NK-92 treated with Interleukin-12 subunit alpha and Interleukin-12 subunit beta, amount 100 ng/mL, for 24 hours (cell line): ENCODE measurements at regions not wholly inside any gene's neighbourhood (a gene's known extent, or its start where the extent isn't known, plus 50 kb on each side); places are given as distances from the start of the nearest gene placed in this dataset.
"Not testable (repeated sequence)": the region's sequence is repeated elsewhere in the genome, so short reads cannot be mapped to it uniquely, and the experiment has no call there.

Experiments used
- DNase-seq: peaks from one replicate; lab custom pipeline; 2025; lab: John Stamatoyannopoulos, UW

DNA sequence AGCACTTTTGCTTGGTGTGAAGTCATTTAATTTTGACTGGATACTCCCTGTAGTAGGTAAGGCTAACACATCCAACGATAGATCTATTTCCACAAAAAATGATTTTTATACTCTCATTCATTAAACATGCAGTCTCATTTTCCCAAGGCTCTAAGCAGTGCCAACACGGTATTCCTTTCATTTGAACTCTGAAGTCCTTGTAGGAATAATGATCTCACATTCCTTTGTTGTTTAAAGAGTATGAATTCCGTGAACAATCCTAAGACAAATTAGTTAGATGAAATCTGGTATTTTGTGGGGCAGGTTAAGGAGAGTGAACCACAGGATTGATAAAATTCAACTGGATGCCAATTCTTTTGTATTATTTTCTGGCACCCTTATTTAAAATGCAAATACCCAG lies 66.6 kb downstream of the LACC1 start:
- no peak for DNase-seq

DNA sequence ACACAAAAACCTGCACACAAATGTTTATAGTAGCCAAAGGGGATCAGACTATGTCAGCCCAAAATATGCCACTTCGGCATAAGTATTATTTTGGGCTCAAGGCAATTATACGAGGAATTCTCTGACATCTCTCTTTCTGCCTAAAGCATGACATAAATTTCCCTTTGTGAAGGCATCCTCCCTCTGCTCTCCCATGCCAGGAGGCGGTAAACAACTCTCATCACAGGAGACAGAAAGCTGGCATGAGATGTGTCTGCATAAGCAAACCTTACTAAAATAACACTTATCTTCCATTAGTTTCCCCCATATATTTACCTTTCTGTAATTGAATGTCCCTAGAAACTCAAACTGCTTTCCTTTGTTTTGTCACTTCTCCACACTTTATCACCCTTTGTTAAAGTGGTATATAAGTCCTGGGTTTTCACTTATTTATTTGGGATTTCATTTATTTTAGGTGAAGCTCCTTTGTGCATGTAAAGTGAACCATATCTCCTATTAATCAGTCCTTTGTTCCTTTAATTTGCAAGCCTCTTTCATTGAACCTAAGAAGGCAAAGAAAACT lies 68.3 kb downstream of the LACC1 start:
- DNase-seq: no peak

DNA sequence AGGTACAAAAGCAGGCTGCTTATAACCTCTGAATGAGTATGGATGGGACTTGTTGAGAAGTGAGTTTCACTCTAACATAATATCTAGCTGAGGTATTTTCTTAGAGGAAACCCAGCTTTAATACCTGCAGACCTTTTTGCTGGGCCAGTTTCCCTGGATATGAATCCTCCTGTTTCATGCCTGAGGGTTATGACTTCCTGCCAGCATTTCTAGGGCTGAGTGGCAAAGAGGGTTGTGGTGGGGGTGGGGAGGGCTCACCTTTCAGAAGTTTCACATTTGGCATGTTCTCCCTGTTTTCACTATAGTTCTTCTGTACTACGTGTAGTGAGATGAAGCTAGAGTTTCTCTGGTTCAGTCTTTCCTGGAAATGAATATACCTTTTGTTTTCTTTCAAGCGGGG lies 73.7 kb downstream of the LACC1 start:
- DNase-seq: no peak

DNA sequence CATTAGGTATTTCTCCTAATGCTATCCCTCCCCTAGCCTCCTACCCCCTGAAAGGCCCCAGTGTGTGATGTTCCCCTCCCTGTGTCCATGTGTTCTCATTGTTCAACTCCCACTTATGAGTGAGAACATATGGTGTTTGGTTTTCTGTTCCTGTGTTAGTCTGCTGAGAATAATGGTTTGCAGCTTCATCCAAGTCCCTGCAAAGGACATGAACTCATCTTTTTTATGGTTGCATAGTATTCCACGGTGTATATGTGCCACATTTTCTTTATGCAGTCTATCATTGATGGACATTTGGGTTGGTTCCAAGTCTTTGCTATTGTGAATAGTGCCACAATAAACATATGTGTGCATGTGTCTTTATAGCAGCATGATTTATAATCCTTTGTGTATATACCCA lies 77.3 kb downstream of the LACC1 start:
- not testable (repeated sequence) for DNase-seq

DNA sequence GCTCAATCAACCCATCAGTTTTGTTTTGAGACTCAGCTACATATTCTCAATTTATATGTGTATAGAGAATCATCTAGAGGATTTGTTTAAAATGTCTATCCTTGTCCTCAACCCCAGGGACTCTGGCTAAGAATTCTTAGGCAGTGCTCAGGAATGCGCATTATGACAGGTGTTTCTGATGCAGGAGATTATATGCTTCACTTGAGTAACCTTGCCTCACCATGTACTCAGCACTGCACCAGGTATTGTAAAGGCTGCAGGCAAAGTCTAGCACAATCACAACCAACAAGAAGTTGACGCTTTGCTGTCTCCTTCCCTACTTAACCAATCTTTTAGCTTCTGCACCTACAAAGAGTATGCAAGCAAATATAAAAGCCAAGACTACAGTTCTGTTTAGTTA lies 79.6 kb downstream of the LACC1 start:
- no peak for DNase-seq

DNA sequence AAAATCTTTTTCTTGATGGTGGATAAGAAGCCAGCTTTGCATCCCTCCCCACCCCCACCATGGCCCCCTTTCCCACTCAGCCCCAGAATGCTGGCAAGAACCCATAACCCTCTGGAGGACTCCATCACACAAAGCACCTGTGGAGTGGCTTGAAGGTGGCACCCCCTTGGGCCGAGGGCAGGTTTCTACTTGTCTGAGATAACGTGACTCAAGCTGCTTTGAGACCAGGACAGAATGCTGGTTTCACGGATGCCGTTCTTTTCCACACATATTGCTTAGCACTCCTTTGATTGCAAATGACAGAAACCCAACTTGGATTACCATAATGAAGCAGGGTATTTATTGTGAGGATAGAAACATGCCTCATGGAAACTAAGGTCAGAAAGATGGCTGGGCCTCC lies 82.2 kb downstream of the LACC1 start:
- DNase-seq: no peak

DNA sequence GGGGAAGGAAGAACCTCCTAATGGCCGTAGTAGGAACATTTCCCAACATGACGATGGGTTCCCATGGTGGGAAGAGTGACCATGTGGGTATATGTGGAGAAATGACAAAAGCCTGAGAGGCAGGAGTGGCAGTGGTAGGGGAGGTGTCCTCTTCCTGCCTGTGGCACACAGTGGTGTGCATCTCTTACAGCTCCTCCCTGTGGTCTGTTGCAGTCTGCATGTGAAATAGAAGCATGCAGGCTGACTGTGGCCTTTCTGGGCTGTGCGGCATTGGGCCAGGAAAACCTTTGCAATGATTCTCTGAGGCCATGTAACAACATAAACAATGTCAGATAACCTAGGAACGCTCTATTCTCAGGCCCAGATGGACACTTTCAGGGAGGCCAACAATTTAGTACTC lies 84.0 kb downstream of the LACC1 start:
- no peak for DNase-seq

DNA sequence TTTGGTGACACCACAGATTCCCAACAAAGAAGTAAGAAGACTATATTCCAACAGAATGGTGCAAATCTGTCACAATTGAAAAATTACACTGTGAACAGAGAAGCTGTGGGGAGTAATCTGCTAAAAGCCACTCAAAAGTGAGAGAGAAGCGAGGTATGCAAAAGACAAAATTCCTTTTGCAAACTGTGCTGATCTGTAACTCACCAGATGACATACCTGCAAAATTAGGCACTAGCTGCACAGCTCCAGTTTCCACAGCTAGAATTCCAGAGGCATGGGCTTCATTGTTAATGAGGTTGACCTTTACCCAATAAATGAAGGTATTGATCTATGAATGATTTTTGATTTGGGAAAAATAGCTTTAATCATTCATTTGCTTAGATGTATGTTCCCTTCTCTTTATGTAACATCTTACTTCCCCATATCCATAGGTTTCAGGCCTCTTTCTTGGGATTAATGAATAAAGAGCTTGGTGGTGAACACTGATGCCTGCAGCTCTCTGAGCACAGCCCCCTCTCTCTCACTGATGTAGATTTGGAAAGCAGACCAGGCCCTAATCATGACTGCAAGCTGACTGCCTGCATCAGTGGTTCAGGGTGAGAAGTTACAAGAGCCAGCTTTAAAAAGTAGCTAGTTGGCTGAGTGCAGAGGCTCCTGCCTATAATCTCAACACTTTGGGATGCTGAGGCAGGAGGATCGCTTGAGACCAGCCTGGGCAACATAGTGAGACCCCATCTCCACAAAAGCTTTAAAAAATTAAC lies 85.2 kb downstream of the LACC1 start:
- no peak for DNase-seq

DNA sequence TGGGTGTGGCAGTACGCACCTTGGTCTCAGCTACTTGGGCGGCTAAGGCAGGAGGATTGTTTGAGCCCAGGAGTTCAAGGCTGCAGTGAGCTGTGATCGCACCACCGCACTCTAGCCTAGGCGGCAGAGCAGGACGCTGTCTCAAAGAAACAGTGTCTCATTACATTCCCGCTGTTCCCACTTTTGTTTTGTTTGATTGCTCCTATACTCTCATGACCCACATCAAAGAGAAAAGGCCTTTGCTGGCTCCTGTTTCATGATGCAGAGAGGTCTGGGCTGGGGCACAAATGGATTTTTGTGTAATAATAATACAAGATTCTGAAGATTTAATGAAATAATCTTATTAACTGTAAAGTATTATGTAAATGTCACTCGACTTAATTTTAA lies 85.7 kb downstream of the LACC1 start:
- DNase-seq: no peak

DNA sequence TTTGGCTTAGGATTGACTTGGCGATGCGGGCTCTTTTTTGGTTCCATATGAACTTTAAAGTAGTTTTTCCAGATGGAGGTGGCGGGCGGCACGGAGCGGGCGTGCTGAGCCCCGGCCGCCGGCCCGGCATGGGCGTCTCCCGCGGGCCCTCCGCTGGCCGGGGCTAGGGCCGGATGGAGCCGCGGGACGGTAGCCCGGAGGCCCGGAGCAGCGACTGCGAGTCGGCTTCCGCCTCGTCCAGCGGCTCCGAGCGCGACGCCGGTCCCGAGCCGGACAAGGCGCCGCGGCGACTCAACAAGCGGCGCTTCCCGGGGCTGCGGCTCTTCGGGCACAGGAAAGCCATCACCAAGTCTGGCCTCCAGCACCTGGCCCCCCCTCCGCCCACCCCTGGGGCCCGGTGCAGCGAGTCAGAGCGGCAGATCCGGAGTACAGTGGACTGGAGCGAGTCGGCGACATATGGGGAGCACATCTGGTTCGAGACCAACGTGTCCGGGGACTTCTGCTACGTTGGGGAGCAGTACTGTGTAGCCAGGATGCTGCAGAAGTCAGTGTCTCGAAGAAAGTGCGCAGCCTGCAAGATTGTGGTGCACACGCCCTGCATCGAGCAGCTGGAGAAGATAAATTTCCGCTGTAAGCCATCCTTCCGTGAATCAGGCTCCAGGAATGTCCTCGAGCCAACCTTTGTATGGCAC lies 88.7 kb downstream of the LACC1 start:
- DNase-seq: not testable (repeated sequence)

DNA sequence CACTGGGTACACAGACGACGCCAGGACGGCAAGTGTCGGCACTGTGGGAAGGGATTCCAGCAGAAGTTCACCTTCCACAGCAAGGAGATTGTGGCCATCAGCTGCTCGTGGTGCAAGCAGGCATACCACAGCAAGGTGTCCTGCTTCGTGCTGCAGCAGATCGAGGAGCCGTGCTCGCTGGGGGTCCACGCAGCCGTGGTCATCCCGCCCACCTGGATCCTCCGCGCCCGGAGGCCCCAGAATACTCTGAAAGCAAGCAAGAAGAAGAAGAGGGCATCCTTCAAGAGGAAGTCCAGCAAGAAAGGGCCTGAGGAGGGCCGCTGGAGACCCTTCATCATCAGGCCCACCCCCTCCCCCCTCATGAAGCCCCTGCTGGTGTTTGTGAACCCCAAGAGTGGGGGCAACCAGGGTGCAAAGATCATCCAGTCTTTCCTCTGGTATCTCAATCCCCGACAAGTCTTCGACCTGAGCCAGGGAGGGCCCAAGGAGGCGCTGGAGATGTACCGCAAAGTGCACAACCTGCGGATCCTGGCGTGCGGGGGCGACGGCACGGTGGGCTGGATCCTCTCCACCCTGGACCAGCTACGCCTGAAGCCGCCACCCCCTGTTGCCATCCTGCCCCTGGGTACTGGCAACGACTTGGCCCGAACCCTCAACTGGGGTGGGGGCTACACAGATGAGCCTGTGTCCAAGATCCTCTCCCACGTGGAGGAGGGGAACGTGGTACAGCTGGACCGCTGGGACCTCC lies 89.4 kb downstream of the LACC1 start:
- not testable (repeated sequence) for DNase-seq

DNA sequence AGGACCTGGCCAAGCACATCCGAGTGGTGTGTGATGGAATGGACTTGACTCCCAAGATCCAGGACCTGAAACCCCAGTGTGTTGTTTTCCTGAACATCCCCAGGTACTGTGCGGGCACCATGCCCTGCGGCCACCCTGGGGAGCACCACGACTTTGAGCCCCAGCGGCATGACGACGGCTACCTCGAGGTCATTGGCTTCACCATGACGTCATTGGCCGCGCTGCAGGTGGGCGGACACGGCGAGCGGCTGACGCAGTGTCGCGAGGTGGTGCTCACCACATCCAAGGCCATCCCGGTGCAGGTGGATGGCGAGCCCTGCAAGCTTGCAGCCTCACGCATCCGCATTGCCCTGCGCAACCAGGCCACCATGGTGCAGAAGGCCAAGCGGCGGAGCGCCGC lies 90.2 kb downstream of the LACC1 start:
- DNase-seq: not testable (repeated sequence)

DNA sequence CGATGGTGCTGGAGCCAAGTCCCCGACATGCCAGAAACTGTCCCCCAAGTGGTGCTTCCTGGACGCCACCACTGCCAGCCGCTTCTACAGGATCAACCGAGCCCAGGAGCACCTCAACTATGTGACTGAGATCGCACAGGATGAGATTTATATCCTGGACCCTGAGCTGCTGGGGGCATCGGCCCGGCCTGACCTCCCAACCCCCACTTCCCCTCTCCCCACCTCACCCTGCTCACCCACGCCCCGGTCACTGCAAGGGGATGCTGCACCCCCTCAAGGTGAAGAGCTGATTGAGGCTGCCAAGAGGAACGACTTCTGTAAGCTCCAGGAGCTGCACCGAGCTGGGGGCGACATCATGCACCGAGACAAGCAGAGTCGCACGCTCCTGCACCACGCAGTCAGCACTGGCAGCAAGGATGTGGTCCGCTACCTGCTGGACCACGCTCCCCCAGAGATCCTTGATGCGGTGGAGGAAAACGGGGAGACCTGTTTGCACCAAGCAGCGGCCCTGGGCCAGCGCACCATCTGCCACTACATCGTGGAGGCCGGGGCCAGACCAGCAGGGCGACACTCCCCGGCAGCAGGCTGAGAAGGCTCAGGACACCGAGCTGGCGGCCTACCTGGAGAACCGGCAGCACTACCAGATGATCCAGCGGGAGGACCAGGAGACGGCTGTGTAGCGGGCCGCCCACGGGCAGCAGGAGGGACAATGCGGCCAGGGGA lies 91.0 kb downstream of the LACC1 start:
- not testable (repeated sequence) for DNase-seq

DNA sequence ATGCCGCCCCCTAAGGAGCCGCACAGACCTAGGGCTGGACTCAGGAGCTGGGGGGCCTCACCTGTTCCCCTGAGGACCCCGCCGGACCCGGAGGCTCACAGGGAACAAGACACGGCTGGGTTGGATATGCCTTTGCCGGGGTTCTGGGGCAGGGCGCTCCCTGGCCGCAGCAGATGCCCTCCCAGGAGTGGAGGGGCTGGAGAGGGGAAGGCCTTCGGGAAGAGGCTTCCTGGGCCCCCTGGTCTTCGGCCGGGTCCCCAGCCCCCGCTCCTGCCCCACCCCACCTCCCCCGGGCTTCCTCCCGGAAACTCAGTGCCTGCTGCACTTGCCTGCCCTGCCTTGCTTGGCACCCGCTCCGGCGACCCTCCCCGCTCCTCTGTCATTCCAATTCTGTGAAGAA lies 91.6 kb downstream of the LACC1 start:
- DNase-seq: not testable (repeated sequence)

DNA sequence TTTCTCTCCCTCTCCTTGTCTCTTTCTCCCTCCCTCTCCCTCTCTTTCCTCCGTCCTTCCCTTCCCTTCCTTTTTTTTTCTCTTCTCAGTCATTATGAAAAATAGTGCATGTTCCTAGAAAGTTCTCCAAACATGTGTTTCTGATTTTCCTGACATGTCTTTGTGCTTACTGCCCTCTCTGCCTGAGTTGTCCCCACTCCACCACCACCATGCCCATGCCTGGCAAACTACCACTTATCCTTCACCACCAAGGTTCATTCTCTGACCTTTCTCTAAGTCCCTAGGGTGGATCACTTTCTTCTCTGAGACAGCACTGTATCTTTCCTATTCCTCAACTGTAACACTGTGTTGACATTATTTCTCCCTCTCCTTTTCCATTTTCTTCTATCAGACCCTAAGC lies 98.2 kb downstream of the LACC1 start:
- no peak for DNase-seq

DNA sequence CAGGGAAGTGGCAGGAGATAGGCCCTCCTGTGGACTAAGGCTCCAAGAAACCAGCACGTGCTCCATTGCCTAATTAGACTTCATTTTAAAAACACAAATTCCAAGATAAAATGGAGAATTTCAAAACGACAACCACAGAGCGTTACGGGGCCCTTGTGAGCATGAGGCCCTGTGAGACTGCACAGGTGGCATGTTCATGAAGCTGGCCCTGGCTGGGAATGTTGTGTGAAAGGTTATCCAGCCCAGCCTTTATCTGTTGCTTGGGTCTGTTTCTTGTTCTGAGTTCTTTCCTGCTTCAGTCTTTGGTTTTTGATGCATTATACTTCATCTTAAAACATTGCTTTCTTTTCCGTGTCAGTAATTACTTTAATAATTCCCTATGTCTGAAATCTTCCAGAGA lies 99.0 kb downstream of the LACC1 start:
- DNase-seq: no peak

DNA sequence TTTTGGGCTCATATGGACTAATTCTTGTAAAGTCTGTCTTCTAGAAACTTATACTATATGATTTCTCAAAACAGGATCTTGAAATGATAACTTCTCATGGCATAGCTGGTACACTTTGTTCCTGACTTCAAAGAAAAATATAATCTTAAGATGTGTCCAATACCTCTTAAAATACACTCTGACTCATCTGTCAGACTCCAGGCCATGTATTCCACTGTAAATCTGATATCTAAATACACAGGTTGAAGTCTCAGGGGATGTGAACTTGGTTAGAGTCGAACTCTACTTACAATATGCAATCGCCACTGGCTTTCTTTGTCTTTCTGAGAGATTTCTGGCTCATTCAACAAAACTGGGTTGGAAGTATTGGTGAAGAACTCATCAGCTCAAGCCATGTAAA lies 99.8 kb downstream of the LACC1 start:
- no peak for DNase-seq

DNA sequence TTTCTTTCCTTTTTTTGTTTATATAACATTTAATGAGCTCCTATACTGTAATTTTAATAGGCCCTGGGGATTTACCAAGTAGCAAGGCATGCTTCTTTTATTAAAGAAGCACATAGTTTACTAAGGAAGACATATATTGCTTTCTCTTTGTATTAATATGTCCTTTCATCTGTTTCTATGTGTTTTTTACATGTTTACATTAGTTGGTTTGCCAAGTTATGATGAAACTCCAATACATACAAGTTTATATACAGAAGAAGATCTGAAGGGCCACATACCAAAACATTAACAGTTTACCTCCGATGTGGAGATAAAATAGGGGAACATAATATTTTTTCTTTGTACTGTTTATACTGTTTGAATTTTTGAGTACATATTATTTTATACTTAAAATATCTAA lies 100.9 kb downstream of the LACC1 start:
- no peak for DNase-seq

DNA sequence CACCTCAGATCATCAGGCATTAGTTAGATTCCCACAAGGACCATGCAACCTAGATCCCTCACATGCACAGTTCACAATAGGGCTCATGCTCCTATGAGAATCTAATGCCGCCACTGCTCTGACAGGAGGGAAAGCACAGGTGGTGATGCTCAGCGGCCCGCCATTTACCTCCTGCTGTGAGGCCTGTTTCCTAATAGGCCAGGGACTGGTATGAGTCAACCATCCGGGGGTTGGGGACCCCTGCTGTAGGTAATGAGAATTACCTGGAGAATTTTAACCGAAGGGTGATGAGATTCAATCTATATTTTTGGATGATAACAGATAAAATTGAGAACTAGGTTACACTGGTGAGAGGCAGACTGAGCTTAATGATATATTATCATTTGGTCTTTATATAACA lies 101.4 kb downstream of the LACC1 start:
- DNase-seq: no peak

DNA sequence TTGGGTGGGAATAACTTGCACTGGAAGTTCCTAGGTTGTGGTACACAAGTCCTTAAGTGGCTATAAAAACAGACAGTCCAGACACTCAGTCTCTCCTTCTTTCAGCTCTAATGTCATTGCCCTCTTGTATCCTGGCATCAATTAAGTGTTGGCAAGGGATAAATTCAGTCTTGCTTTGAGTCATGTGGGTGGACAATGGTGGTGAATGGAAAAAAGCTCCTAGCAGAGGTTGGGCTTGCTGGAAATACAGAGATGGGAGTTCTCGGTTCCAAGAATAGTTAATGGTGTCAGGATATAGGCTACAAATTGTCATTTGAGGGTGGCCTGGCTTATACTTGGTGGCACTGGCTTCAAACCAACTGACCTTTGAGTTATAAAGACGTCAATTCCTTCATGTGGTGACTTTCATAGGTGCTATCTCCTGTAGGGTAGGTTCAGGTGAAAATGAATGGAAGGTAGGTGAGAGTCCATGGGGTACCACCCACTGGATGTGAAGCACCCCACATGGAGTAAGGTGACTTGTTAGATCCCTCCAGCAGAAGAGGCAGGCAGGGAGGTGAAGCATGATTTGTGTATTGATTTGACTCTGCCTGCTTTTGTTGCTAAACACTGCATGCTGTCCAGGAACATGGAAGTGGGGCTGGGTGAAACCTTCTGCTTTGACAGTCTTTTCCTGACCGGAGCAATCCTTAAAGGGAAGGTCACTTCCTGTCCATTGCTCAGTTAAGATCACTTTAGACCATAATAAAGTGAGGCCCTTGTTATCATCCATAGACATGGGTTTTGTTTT lies 102.0 kb downstream of the LACC1 start:
- no peak for DNase-seq

DNA sequence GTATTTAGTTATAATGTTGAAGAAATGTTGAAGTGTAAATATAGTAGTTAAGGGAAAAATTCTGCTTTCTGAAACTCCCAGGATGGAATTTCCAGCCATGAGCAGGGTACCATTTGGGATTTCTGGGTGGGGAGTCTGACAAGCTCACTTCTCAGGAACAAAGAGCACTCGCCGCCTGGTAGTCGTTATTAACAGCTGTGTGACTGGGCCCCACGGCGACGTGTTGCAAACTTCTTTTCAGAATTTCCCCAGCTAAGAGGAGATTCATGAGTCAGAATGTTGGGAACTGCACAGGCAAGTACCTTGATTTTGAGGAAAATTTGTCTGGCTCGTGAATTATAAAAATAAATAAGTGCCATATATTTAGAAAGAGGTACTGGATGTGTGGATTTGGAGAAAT lies 103.7 kb downstream of the LACC1 start:
- DNase-seq: no peak
